Thymus (tissue), 11 donors: ENCODE measurements at regions not wholly inside any gene's neighbourhood (a gene's known extent, or its start where the extent isn't known, plus 50 kb on each side); places are given as distances from the start of the nearest gene placed in this dataset.

Source experiments
- DNase-seq, 9 donors: peaks; one replicate each; pipeline ENCODE4 v3.0.0-alpha.2; 2013; ENCODE audit warnings: low spot score in 9 of 9, low read depth in 6 of 9, missing footprints in 1 of 9
- H3K27ac ChIP-seq, 2 donors: one replicate each; pipeline ENCODE4 v1.5.1; 2013; ENCODE audit warnings: control low read depth in 1 of 2, low read depth in 1 of 2, low read length in 1 of 2, mild to moderate bottlenecking in 1 of 2, moderate library complexity in 1 of 2
- H3K27me3 ChIP-seq, 2 donors: one replicate each; pipeline ENCODE4 v1.5.1; 2013; ENCODE audit warnings: low read length in 1 of 2; ENCODE audit not compliant: control insufficient read depth in 2 of 2, insufficient read depth in 1 of 2
- H3K36me3 ChIP-seq, 2 donors: one replicate each; pipeline ENCODE4 v1.5.1; 2013; ENCODE audit warnings: low read length in 1 of 2, mild to moderate bottlenecking in 1 of 2, moderate library complexity in 1 of 2; ENCODE audit not compliant: control insufficient read depth in 2 of 2, insufficient read depth in 2 of 2
- H3K4me1 ChIP-seq, 2 donors: one replicate each; pipeline ENCODE4 v1.5.1; 2013; ENCODE audit warnings: low read length in 2 of 2; ENCODE audit not compliant: control insufficient read depth in 2 of 2, insufficient read depth in 2 of 2
- H3K4me3 ChIP-seq, 2 donors: one replicate each; pipeline ENCODE4 v1.5.1; 2013; ENCODE audit warnings: low read length in 2 of 2, control low read depth in 1 of 2, mild to moderate bottlenecking in 1 of 2
- H3K9me3 ChIP-seq, 2 donors: one replicate each; pipeline ENCODE4 v1.5.1; 2013; ENCODE audit warnings: low read length in 1 of 2, mild to moderate bottlenecking in 1 of 2; ENCODE audit not compliant: control insufficient read depth in 2 of 2, insufficient read depth in 1 of 2
- WGBS: extraction: QIAGEN DNeasy Blood & Tissue Kit; methylation state at CpG from one replicate; pipeline ENCODE4 v1.1.7; 2013; 5-methylcytosine and 5-hydroxymethylcytosine counted together
- donor health status: healthy.

GRCh38 chr2:37466533-37467222 lies 122.2 kb downstream of the QPCT start:
- Histone ChIP-seq H3K36me3 (no peaks in the 10 kb centered on the region), H3K27ac (no peak overlapping the region), H3K4me3 (no peak overlapping the region), H3K27me3 (no peaks in the 10 kb centered on the region), H3K4me1 (no peaks in the 10 kb centered on the region), H3K9me3 (no peaks in the 10 kb centered on the region)
- 95% methylated on average over 1 of the region's 1 CpG for WGBS
- DNase-seq, result no peak

- Histone ChIP-seq H3K27ac (no peak overlapping the region), H3K27me3 (no peaks in the 10 kb centered on the region), H3K9me3 (no peaks in the 10 kb centered on the region), H3K4me3 (no peak overlapping the region), H3K36me3 (no peaks in the 10 kb centered on the region), H3K4me1 (no peaks in the 10 kb centered on the region)
- no peak for DNase-seq
- WGBS, result 97% methylated on average over 4 of the region's 4 CpGs
These were observed 123.7 kb downstream of the QPCT start for GRCh38 chr2:37468170-37468569.

GRCh38 chr2:37469126-37469525 lies 124.7 kb downstream of the QPCT start:
- DNase-seq, result no peak
- H3K27me3 ChIP-seq, result no peaks in the 10 kb centered on the region
- H3K27ac ChIP-seq, result no peak overlapping the region
- H3K36me3 ChIP-seq, result no peaks in the 10 kb centered on the region
- no peaks in the 10 kb centered on the region for H3K4me1 ChIP-seq
- 89% methylated on average over 1 of the region's 1 CpG for WGBS
- H3K9me3 ChIP-seq, result no peaks in the 10 kb centered on the region
- H3K4me3 ChIP-seq, result no peak overlapping the region

- no peaks in the 10 kb centered on the region for H3K36me3 ChIP-seq
- DNase-seq, result no peak
- H3K9me3 ChIP-seq, result no peaks in the 10 kb centered on the region
- no peak overlapping the region for H3K4me3 ChIP-seq
- no peak overlapping the region for H3K27ac ChIP-seq
- 100% methylated on average over 1 of the region's 1 CpG for WGBS
- H3K27me3 ChIP-seq, result no peaks in the 10 kb centered on the region
- peaks cover 0 to 1% of the 10 kb centered on the region in 2 donors for H3K4me1 ChIP-seq
These were observed 126.7 kb downstream of the QPCT start for GRCh38 chr2:37471104-37471503.

GRCh38 chr2:37471994-37472393 lies 127.6 kb downstream of the QPCT start:
- Histone ChIP-seq H3K4me3 (no peak overlapping the region), H3K27me3 (no peaks in the 10 kb centered on the region)
- WGBS, result 92% methylated on average over 1 of the region's 1 CpG

GRCh38 chr2:37472959-37473358 lies 128.5 kb downstream of the QPCT start:
- 91% methylated on average over 2 of the region's 2 CpGs for WGBS
- no peak for DNase-seq
- H3K9me3 ChIP-seq, result no peaks in the 10 kb centered on the region
- no peaks in the 10 kb centered on the region for H3K36me3 ChIP-seq
- H3K27me3 ChIP-seq, result no peaks in the 10 kb centered on the region
- H3K27ac ChIP-seq, result no peak overlapping the region
- H3K4me3 ChIP-seq, result no peak overlapping the region
- peaks cover 0 to 4% of the 10 kb centered on the region in 2 donors for H3K4me1 ChIP-seq

More at GRCh38 chr2:37471994-37472393, 127.6 kb downstream of the QPCT start:
- no peaks in the 10 kb centered on the region for H3K9me3 ChIP-seq
- DNase-seq, result no peak
- peaks cover 0 to 4% of the 10 kb centered on the region in 2 donors for H3K4me1 ChIP-seq
- H3K36me3 ChIP-seq, result no peaks in the 10 kb centered on the region
- H3K27ac ChIP-seq, result no peak overlapping the region

GRCh38 chr2:37476411-37476810 lies 132.0 kb downstream of the QPCT start:
- DNase-seq, result no peak
- H3K27ac ChIP-seq, result no peak overlapping the region
- no peak overlapping the region for H3K4me3 ChIP-seq
- no peaks in the 10 kb centered on the region for H3K36me3 ChIP-seq
- H3K4me1 ChIP-seq, result peaks cover 0 to 4% of the 10 kb centered on the region in 2 donors
- no peaks in the 10 kb centered on the region for H3K27me3 ChIP-seq
- WGBS, result 73% methylated on average over 4 of the region's 4 CpGs
- H3K9me3 ChIP-seq, result peaks cover 0 to 6% of the 10 kb centered on the region in 2 donors

GRCh38 chr2:37477921-37478320 lies 133.5 kb downstream of the QPCT start:
- H3K4me1 ChIP-seq, result peaks cover 0 to 4% of the 10 kb centered on the region in 2 donors
- no peaks in the 10 kb centered on the region for H3K36me3 ChIP-seq
- DNase-seq, result no peak
- no peaks in the 10 kb centered on the region for H3K27me3 ChIP-seq
- no peak overlapping the region for H3K27ac ChIP-seq
- peaks cover 0 to 16% of the 10 kb centered on the region in 2 donors for H3K9me3 ChIP-seq
- H3K4me3 ChIP-seq, result no peak overlapping the region

GRCh38 chr2:37481244-37481643 lies 136.8 kb downstream of the QPCT start:
- H3K36me3 ChIP-seq, result no peaks in the 10 kb centered on the region
- DNase-seq, result no peak
- WGBS, result 100% methylated on average over 2 of the region's 2 CpGs
- no peak overlapping the region for H3K4me3 ChIP-seq
- H3K27ac ChIP-seq, result no peak overlapping the region
- peaks cover 0 to 16% of the 10 kb centered on the region in 2 donors for H3K9me3 ChIP-seq
- no peaks in the 10 kb centered on the region for H3K27me3 ChIP-seq
- peaks cover 0 to 1% of the 10 kb centered on the region in 2 donors for H3K4me1 ChIP-seq
